IMR-90 (cell line): ENCODE measurements at regions not wholly inside any gene's neighbourhood (a gene's known extent, or its start where the extent isn't known, plus 50 kb on each side); places are given as distances from the start of the nearest gene placed in this dataset.

ENCODE experiments used
- CTCF ChIP-seq: conservative IDR thresholded peaks from 2 replicates; pipeline ENCODE4 v1.5.1; 2012; ENCODE audit warnings: mild to moderate bottlenecking, low read depth, low read length, improper control_type of control experiment
- POLR2A ChIP-seq: IDR thresholded peaks from 2 replicates; pipeline ENCODE4 v1.6.1; 2012; ENCODE audit warnings: mild to moderate bottlenecking, low read depth, low read length
- RAD21 ChIP-seq: IDR thresholded peaks from 2 replicates; pipeline ENCODE4 v1.6.1; 2012; ENCODE audit warnings: low read length, improper control_type of control experiment
- TF ChIP-seq, protein P1 (sequence below): fragments of 150-350 bp; IDR thresholded peaks from 2 replicates; pipeline ENCODE4 v1.6.1; 2017; ENCODE audit warnings: mild to moderate bottlenecking, antibody characterized with exemption, low read length, low read depth

DNA sequence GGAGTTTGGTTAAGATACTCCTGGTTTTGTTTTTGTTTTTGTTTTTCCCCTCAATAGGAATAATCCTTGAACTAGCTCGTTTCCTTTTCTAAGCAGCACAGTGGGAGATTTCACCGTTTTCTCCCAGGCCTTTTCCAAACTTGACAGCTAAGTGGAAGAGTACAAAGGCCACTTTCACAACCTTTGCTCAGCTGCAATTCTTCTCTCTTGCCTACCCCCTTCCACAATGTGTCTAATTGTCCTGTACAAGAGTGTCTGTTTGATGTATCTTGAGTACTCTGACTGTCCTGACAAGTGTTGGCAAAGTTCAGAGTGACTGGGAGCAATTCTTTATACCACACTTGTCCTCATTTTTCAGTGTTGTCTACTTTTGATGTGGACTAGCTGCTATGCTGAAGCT is 674.3 kb upstream of the AMOT start:
- no peak for TF ChIP-seq POLR2A
- no peak for TF ChIP-seq CTCF
- TF ChIP-seq, protein P1, sequence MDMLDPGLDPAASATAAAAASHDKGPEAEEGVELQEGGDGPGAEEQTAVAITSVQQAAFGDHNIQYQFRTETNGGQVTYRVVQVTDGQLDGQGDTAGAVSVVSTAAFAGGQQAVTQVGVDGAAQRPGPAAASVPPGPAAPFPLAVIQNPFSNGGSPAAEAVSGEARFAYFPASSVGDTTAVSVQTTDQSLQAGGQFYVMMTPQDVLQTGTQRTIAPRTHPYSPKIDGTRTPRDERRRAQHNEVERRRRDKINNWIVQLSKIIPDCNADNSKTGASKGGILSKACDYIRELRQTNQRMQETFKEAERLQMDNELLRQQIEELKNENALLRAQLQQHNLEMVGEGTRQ = no peak
- no peak for TF ChIP-seq RAD21
